Ovary (tissue), 7 donors: ENCODE measurements at regions not wholly inside any gene's neighbourhood (a gene's known extent, or its start where the extent isn't known, plus 50 kb on each side); places are given as distances from the start of the nearest gene placed in this dataset.

Source experiments
- DNase-seq, 5 donors: peaks; one replicate each; pipeline ENCODE4 v3.0.0-alpha.2; 2019 to 2020
- H3K27ac ChIP-seq, 2 donors: fragments of 200-600 bp; one replicate each; pipeline versions ENCODE4 v1.5.1 to v1.8.0; 2019 to 2022
- H3K27me3 ChIP-seq: fragments of 200-600 bp; one replicate; pipeline ENCODE4 v1.8.0; 2022
- H3K36me3 ChIP-seq: fragments of 200-600 bp; sonication (generic); one replicate; pipeline ENCODE4 v1.5.1; 2019
- H3K4me1 ChIP-seq: one replicate; pipeline ENCODE4 v1.8.1; 2013; ENCODE audit warnings: mild to moderate bottlenecking, moderate library complexity; ENCODE audit not compliant: insufficient read depth
- H3K4me3 ChIP-seq: fragments of 200-600 bp; sonication (generic); one replicate; pipeline ENCODE4 v1.5.1; 2017
- H3K9me3 ChIP-seq, 2 donors: fragments of 200-600 bp in 1 of 2; sonication (generic) in 1 of 2; one replicate each; pipeline versions ENCODE4 v1.5.1 to v1.8.1; 2013 to 2019; ENCODE audit warnings: mild to moderate bottlenecking in 1 of 2, moderate library complexity in 1 of 2
- EP300 ChIP-seq: sonication (generic); formaldehyde crosslinking; IDR thresholded peaks from one replicate; pipeline ENCODE4 v1.6.1; 2017; ENCODE audit warnings: antibody characterized with exemption
- POLR2A ChIP-seq: fragments of 450-650 bp; IDR thresholded peaks from one replicate; pipeline ENCODE4 v1.6.1; 2017; ENCODE audit warnings: antibody characterized with exemption, mild to moderate bottlenecking, moderate library complexity
- WGBS, 3 donors: extraction: QIAGEN DNeasy Blood & Tissue Kit in 1 of 3; methylation state at CpG; one replicate each; pipeline versions ENCODE4 v1.1.5 to v1.1.7; 2013 to 2017; 5-methylcytosine and 5-hydroxymethylcytosine counted together
- intact Hi-C, 4 donors: fragments of 100-400 bp; cut with DNase I; formaldehyde crosslinking; loops; one replicate each; pipeline versions ENCODE4 v1.11.0 to v1.15.1; 2022 to 2023
- TF ChIP-seq, protein P1 (sequence below), 3 donors: fragments of 450-650 bp in 2 of 3; fragments of 200-600 bp in 1 of 3; IDR thresholded peaks; one replicate each; pipeline versions ENCODE4 v1.5.1 to v1.8.0; 2016 to 2022; ENCODE audit warnings: antibody characterized with exemption in 3 of 3, mild to moderate bottlenecking in 1 of 3
- donor health status: DM: no; HTN: no; CAD: no; lungs with moderate emphysema.
- donor health status: DM: no; HTN: no; CAD: no.
- donor health status: Bipolar disorder and iron deficiency.
- donor health status: DM: no; HTN: no; CAD: no.
- donor health status: DM: yes; HTN: yes; CAD: no.

DNA sequence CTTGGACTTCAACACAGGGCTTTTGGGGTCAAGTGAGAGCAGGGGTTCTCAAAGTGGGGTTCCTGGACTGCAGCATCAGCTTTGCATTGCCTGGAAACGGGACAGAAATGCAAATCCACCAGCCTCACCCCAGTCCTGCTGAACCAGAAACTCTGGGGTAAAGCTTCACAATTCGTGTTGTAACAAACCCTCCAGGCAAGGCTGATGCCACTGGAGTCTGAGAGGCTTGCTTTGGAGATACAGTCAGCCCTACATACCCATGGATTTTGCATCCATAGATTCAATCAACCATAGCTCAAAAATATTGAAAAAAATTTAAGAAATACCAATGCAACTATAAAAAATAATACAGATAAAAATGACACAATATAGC, 160.4 kb upstream of the ECI2 start:
- H3K9me3 ChIP-seq, result no peaks in the 10 kb centered on the region
- WGBS, 3 donors, result 58 to 66% (median 60%) methylated on average over 2 of the region's 2 CpGs
- intact Hi-C loops, result no loop called here
- no peak overlapping the region for H3K4me3 ChIP-seq
- no peak for DNase-seq
- H3K4me1 ChIP-seq, result no peaks in the 10 kb centered on the region
- no peaks in the 10 kb centered on the region for H3K36me3 ChIP-seq
- TF ChIP-seq, protein P1, sequence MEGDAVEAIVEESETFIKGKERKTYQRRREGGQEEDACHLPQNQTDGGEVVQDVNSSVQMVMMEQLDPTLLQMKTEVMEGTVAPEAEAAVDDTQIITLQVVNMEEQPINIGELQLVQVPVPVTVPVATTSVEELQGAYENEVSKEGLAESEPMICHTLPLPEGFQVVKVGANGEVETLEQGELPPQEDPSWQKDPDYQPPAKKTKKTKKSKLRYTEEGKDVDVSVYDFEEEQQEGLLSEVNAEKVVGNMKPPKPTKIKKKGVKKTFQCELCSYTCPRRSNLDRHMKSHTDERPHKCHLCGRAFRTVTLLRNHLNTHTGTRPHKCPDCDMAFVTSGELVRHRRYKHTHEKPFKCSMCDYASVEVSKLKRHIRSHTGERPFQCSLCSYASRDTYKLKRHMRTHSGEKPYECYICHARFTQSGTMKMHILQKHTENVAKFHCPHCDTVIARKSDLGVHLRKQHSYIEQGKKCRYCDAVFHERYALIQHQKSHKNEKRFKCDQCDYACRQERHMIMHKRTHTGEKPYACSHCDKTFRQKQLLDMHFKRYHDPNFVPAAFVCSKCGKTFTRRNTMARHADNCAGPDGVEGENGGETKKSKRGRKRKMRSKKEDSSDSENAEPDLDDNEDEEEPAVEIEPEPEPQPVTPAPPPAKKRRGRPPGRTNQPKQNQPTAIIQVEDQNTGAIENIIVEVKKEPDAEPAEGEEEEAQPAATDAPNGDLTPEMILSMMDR (IDR thresholded peaks at IDR 0.05), result no peak
- TF ChIP-seq POLR2A (no peak), EP300 (no peak)
- H3K27me3 ChIP-seq, result no peaks in the 10 kb centered on the region
- no peak overlapping the region for H3K27ac ChIP-seq

DNA sequence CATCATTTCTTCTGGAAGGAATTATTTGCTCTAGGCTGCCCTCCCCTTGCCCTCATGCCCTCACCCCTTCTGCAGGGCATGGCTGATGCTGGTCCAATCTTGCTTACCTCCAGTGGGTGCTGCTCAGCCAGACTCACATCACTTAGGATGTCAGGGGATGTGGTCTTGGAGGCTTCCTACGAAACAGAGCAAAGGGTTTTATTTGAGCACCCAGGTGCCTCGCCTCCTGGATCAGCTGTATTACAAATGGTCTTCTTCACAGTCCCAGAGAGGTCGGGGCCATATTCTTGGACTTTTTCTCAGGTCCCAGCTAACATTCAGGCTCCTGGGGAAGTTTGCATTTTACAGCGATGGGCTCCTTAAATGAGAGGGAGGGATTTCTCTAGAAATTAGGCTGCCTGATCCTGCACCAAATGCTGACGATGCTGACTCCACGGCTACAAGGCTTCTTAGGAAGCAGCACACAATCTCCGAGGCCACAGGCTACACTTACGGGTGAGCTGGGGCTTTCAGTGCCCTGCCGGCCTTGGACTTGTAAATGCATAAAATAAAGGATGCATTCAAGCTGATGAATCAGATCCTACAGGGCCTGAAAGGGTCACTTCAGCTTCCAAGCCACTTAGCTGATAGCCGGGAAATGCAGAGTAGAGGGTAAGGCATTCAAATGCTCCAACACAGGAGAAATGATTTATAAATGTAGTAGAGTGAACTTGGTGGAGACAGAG, 159.8 kb upstream of the ECI2 start:
- Histone ChIP-seq H3K27ac (no peak overlapping the region), H3K27me3 (no peaks in the 10 kb centered on the region), H3K4me1 (no peaks in the 10 kb centered on the region), H3K4me3 (no peak overlapping the region), H3K9me3 (no peaks in the 10 kb centered on the region), H3K36me3 (no peaks in the 10 kb centered on the region)
- 76 to 81% (median 76%) methylated on average over 10 of the region's 10 CpGs for WGBS, 3 donors
- DNase-seq, result no peak
- intact Hi-C loops, result no loop called here
- TF ChIP-seq POLR2A (no peak), EP300 (no peak)
- TF ChIP-seq, protein P1 (IDR thresholded peaks at IDR 0.05), result no peak

DNA sequence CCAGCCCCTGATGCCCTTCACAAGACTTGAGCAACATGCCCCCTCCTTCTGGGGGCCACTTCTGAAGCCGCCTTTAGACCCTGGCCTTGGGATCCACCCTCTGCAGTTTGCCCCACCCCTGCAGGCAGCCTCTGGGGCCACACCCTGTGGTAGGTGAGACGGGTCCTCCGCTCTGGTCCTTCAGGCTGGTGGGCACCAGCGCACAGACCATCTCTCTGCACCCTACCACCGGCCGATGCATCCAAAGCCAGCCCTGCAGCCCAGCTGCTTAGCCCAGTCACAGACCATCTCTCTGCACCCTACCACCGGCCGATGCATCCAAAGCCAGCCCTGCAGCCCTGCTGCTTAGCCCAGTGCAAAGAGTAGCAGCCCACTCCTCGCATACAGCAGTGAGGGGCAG, 159.3 kb upstream of the ECI2 start:
- Histone ChIP-seq H3K27ac (no peak overlapping the region), H3K27me3 (no peaks in the 10 kb centered on the region), H3K9me3 (no peaks in the 10 kb centered on the region), H3K4me1 (no peaks in the 10 kb centered on the region), H3K36me3 (no peaks in the 10 kb centered on the region), H3K4me3 (no peak overlapping the region)
- DNase-seq, result no peak
- no peak for TF ChIP-seq EP300
- TF ChIP-seq, protein P1 (IDR thresholded peaks at IDR 0.05), result no peak
- intact Hi-C loops, result no loop called here
- WGBS, 3 donors, result 87 to 90% (median 88%) methylated on average over 9 of the region's 9 CpGs

DNA sequence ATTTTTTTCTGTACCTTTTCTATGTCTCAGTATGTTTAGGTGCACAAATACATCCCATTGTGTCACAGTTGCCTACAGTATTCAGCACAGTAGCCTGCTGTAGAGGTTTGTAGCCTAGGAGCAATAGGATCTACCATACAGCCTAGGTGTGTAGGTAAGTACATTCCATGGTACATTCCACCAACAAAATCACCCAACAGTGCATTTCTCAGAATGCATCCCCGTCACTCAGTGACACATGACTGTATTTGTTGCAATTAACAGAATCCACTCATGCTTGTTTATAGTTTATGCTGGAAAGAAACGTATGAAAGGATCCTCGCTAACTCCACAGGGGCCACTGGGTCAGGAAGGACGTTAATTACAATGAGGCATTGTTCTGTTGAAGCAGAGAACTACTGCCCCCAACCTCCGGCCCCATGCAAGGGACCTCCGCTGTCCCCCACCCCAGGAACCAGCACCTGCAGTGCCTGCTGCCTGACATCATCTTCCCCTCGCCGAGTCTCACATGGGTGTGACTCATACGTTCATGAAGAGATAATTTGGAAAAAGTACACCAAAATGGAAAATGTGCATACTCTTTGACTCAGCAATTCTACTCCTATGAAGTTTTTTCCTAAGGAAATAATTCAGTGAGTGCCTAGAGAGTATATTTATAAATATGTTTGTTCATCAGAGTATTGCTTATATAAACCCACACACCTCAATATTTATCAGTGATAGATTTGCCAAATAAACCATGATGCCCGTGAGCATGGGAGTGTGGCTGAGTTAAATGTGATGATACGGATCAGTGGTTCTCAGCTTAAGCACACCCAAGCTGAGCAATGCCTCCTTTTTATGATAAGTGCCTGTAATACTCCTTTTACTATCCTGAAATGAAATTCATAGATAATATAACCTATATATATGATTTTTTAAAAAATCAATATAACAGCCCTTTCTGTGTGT, 156.4 kb upstream of the ECI2 start:
- Histone ChIP-seq H3K27me3 (no peaks in the 10 kb centered on the region), H3K27ac (no peak overlapping the region), H3K9me3 (no peaks in the 10 kb centered on the region), H3K4me1 (no peaks in the 10 kb centered on the region), H3K36me3 (no peaks in the 10 kb centered on the region), H3K4me3 (no peak overlapping the region)
- intact Hi-C loops, result no loop called here
- TF ChIP-seq POLR2A, result no peak
- TF ChIP-seq, protein P1 (IDR thresholded peaks at IDR 0.05), result no peak
- no peak for TF ChIP-seq EP300
- WGBS, 3 donors, result 55 to 62% (median 61%) methylated on average over 11 of the region's 11 CpGs
- DNase-seq, result no peak
